IMR-90 (cell line): ENCODE measurements at regions not wholly inside any gene's neighbourhood (a gene's known extent, or its start where the extent isn't known, plus 50 kb on each side); places are given as distances from the start of the nearest gene placed in this dataset.

Experiments
- ATAC-seq: fragments of 200-7000 bp; cut with Tn5 transposase; 2 replicates; pipeline ENCODE4 v1.9.1; 2020; ENCODE audit warnings: low read depth, mild to moderate bottlenecking, moderate library complexity
- BruUV-seq: library from RNA; stranded (reverse); fragments of 400-500 nt; replicated peaks from 2 replicates; lab custom pipeline; 2021; lab: Mats Ljungman, UMichigan
- CTCF ChIA-PET: fragments of 300-600 bp; formaldehyde crosslinking; extraction: SDS; loops from one replicate; lab custom pipeline; 2021; ENCODE audit warnings: antibody characterized with exemption; lab: Yijun Ruan, JAX
- POLR2A ChIA-PET: fragments of 300-600 bp; sonication (Branson Sonifier 250); formaldehyde crosslinking; loops from one replicate; lab custom pipeline; 2022; ENCODE audit warnings: antibody characterized with exemption; ENCODE audit not compliant: unreplicated experiment; lab: Charles Lee
- DNase-seq: peaks from one replicate; pipeline ENCODE4 v3.0.0; 2013
- H2AFZ ChIP-seq: replicated peaks from 2 replicates; pipeline ENCODE3; 2013; ENCODE audit warnings: low read length, mild to moderate bottlenecking; ENCODE audit not compliant: poor library complexity
- H2AK5ac ChIP-seq: 2 replicates; pipeline ENCODE4 v1.6.1; 2013; ENCODE audit warnings: low read depth, low read length, inconsistent platforms
- H2AK9ac ChIP-seq: replicated peaks from 2 replicates; pipeline ENCODE3; 2013; ENCODE audit warnings: mild to moderate bottlenecking, low read depth, low read length, moderate library complexity; ENCODE audit not compliant: poor library complexity
- H2BK120ac ChIP-seq: 2 replicates; pipeline ENCODE4 v1.6.1; 2013; ENCODE audit warnings: low read depth, low read length, inconsistent platforms
- H2BK15ac ChIP-seq: 3 replicates; pipeline ENCODE4 v1.6.1; 2013; ENCODE audit warnings: low read depth, low read length, inconsistent platforms
- H2BK20ac ChIP-seq: 2 replicates; pipeline ENCODE4 v1.6.1; 2013; ENCODE audit warnings: low read depth, mild to moderate bottlenecking, inconsistent platforms, low read length, moderate library complexity
- H2BK5ac ChIP-seq: 2 replicates; pipeline ENCODE4 v1.6.1; 2013; ENCODE audit warnings: mild to moderate bottlenecking, low read depth, low read length, inconsistent platforms; ENCODE audit not compliant: poor library complexity, severe bottlenecking
- H3K14ac ChIP-seq: replicated peaks from 2 replicates; pipeline ENCODE4 v1.6.1; 2013; ENCODE audit warnings: low read depth, low read length, inconsistent platforms
- H3K18ac ChIP-seq: 2 replicates; pipeline ENCODE4 v1.6.1; 2013; ENCODE audit warnings: low read depth, low read length, control low read depth
- H3K23ac ChIP-seq: 2 replicates; pipeline ENCODE4 v1.6.1; 2013; ENCODE audit warnings: low read depth, low read length, inconsistent platforms
- H3K27ac ChIP-seq: 2 replicates; pipeline ENCODE4 v1.5.1; 2013; ENCODE audit warnings: mild to moderate bottlenecking, control low read depth, low read length; ENCODE audit not compliant: insufficient read depth
- H3K27me3 ChIP-seq: 2 replicates; pipeline ENCODE4 v1.6.1; 2013; ENCODE audit warnings: low read length; ENCODE audit not compliant: control insufficient read depth, insufficient read depth
- H3K36me3 ChIP-seq: 2 replicates; pipeline ENCODE4 v1.6.1; 2013; ENCODE audit warnings: low read length, mixed read lengths; ENCODE audit not compliant: control insufficient read depth, insufficient read depth
- H3K4ac ChIP-seq: 2 replicates; pipeline ENCODE4 v1.6.1; 2013; ENCODE audit warnings: low read depth, low read length, inconsistent platforms
- H3K4me1 ChIP-seq: 2 replicates; pipeline ENCODE4 v1.6.1; 2013; ENCODE audit warnings: low read length, mixed read lengths; ENCODE audit not compliant: control insufficient read depth, insufficient read depth
- H3K4me2 ChIP-seq: 2 replicates; pipeline ENCODE4 v1.6.1; 2013; ENCODE audit warnings: low read depth, mild to moderate bottlenecking, control low read depth, low read length, moderate library complexity
- H3K4me3 ChIP-seq: 2 replicates; pipeline ENCODE4 v1.5.1; 2013; ENCODE audit warnings: low read depth, mild to moderate bottlenecking, control low read depth, low read length, moderate library complexity; ENCODE audit not compliant: insufficient read depth
- H3K56ac ChIP-seq: 2 replicates; pipeline ENCODE4 v1.6.1; 2013; ENCODE audit warnings: low read length, inconsistent platforms; ENCODE audit not compliant: insufficient read depth; ENCODE audit errors: extremely low read depth
- H3K79me1 ChIP-seq, 2 experiments: 2 replicates each; pipeline ENCODE4 v1.6.1; 2013; ENCODE audit warnings: low read length in 2 of 2, inconsistent platforms in 1 of 2, low read depth in 1 of 2
- H3K9ac ChIP-seq: 2 replicates; pipeline ENCODE4 v1.6.1; 2013; ENCODE audit warnings: low read depth, low read length, control low read depth
- H3K9me1 ChIP-seq: 2 replicates; pipeline ENCODE4 v1.6.1; 2013; ENCODE audit warnings: low read length, inconsistent platforms; ENCODE audit not compliant: insufficient read depth
- H3K9me3 ChIP-seq: 2 replicates; pipeline ENCODE4 v1.6.1; 2013; ENCODE audit warnings: low read length; ENCODE audit not compliant: control insufficient read depth, insufficient read depth
- H4K20me1 ChIP-seq: 2 replicates; pipeline ENCODE4 v1.6.1; 2013; ENCODE audit warnings: low read length, inconsistent platforms; ENCODE audit not compliant: insufficient read depth
- H4K5ac ChIP-seq: 2 replicates; pipeline ENCODE4 v1.6.1; 2013; ENCODE audit warnings: mild to moderate bottlenecking, low read depth, low read length, control low read depth
- H4K8ac ChIP-seq, 2 experiments: 2 replicates each; pipeline ENCODE4 v1.6.1; 2013; ENCODE audit warnings: low read depth in 2 of 2, low read length in 2 of 2, control low read depth in 1 of 2, inconsistent platforms in 1 of 2
- H4K91ac ChIP-seq: 2 replicates; pipeline ENCODE4 v1.6.1; 2013; ENCODE audit warnings: low read depth, low read length, inconsistent platforms; ENCODE audit not compliant: insufficient read depth
- RAD21 ChIP-seq: IDR thresholded peaks from 2 replicates; pipeline ENCODE4 v1.6.1; 2012; ENCODE audit warnings: low read length, improper control_type of control experiment
- WGBS, 2 experiments: methylation state at CpG; one replicate each; pipeline versions ENCODE4 v1.1.5 to v1.1.7; 2013; ENCODE audit warnings: missing lambda C conversion rate in 2 of 2; ENCODE audit not compliant: insufficient read length in 1 of 2; ENCODE audit errors: extremely low coverage in 2 of 2; 5-methylcytosine and 5-hydroxymethylcytosine counted together
- dilution Hi-C: fragments of 300-500 bp; cut with HindIII; formaldehyde crosslinking; loops from one replicate; pipeline ENCODE4 v1.14.3; 2018; ENCODE audit warnings: low sequenced_read_pairs; ENCODE audit not compliant: unreplicated experiment
- in situ Hi-C: fragments of 300-500 bp; cut with MboI; formaldehyde crosslinking; loops from 3 replicates; pipeline ENCODE4 v1.14.3; 2019; ENCODE audit warnings: low sequenced_read_pairs, inconsistent platforms, mixed read lengths
- intact Hi-C: fragments of 100-400 bp; cut with micrococcal nuclease; formaldehyde crosslinking; loops from 2 replicates; pipeline ENCODE4 v1.10.0; 2022

- Histone ChIP-seq H2AFZ (no peak overlapping the region), H3K9ac (no peak overlapping the region), H2BK120ac (no peak overlapping the region), H4K91ac (no peak overlapping the region), H3K4me3 (no peak overlapping the region), H2BK20ac (no peak overlapping the region), H3K23ac (no peak overlapping the region), H3K27me3 (no peaks in the 10 kb centered on the region), H2AK9ac (no peak overlapping the region), H2BK5ac (no peak overlapping the region), H3K56ac (no peak overlapping the region), H4K5ac (no peak overlapping the region), H3K4me2 (no peak overlapping the region), H3K4me1 (no peaks in the 10 kb centered on the region), H2BK15ac (no peak overlapping the region), H3K36me3 (no peaks in the 10 kb centered on the region), H4K20me1 (no peaks in the 10 kb centered on the region), H3K9me3 (no peaks in the 10 kb centered on the region; the same call in 1 of the 2 replicates), H3K9me1 (no peaks in the 10 kb centered on the region), H3K27ac (no peak overlapping the region), H3K4ac (no peak overlapping the region), H2AK5ac (no peak overlapping the region), H3K18ac (no peak overlapping the region), H4K8ac (no peak overlapping the region), H3K14ac (no peak overlapping the region), H3K79me1 (no peaks in the 10 kb centered on the region)
- dilution Hi-C loops: no loop called here
- in situ Hi-C loops: no loop called here
- ChIA-PET CTCF (interaction anchor here (0.6 kb wide), 1 partner anchor 8 kb away, joined by 3 read pairs; no protein-coding TSS in a partner anchor), POLR2A (no interaction called here)
- ATAC-seq (no peak), DNase-seq (no peak)
- TF ChIP-seq RAD21: no peak
- 31% methylated on average over 4 of the region's 5 CpGs; no CpG with 5 or more reads in 1 of the 2 experiments for WGBS, 2 experiments
- no TSS peak for BruUV-seq
- intact Hi-C loops: no loop called here
Measured at GRCh38 chr17:51398128-51398525, 137.8 kb downstream of the UTP18 start.
